HG02642 (cell line): ENCODE measurements at regions not wholly inside any gene's neighbourhood (a gene's known extent, or its start where the extent isn't known, plus 50 kb on each side); places are given as distances from the start of the nearest gene placed in this dataset.
"Not testable (repeated sequence)": the region's sequence is repeated elsewhere in the genome, so short reads cannot be mapped to it uniquely, and the experiment has no call there.

Source experiments
- ATAC-seq: cut with Tn5 transposase; IDR thresholded peaks from one replicate; pipeline ENCODE4 v1.9.1; 2021; ENCODE audit warnings: mild to moderate bottlenecking; ENCODE audit not compliant: unreplicated experiment, poor library complexity

- no peak for ATAC-seq
Observed at GRCh38 chr11:21710809-21711208, 482.1 kb upstream of the ANO5 start.

GRCh38 chr11:21711341-21711740, 481.5 kb upstream of the ANO5 start:
- no peak for ATAC-seq

DNA sequence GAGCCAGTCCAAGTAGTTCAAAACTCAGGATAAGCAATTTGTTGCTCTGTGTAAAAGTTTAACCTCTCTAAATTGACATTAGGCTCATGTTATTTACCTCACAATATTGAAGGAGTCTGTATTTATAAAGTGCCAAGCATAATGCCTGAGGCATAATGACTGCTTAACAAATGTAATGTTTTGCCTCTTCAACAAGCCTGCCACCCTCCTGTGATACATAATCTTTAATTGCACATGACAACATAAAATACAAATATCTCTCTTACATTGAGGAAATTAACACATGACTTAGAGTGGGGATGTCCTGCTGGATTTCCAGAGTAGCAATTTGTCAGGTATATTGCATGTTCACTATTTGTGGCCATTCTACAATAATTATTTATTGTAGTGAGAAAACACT, 469.2 kb upstream of the ANO5 start:
- ATAC-seq: no peak

DNA sequence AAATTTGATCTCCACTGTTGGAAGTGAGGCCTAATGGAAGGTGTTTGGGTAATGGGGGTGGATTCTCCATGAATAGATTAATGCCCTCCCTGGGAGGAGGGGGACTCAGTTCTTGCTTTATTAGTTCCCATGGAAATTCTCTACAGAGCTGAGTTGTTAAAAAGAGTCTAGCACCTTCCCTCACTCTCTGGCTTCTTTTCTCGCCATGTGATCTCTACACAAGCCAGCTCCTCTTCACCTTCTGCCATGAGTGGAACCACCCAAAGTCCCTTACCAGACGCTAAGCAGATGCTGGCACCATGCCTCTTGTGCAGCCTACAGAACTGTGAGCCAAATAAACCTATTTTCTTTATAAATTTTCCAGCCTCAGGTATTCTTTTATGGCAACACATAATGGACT, 465.8 kb upstream of the ANO5 start:
- no peak for ATAC-seq

DNA sequence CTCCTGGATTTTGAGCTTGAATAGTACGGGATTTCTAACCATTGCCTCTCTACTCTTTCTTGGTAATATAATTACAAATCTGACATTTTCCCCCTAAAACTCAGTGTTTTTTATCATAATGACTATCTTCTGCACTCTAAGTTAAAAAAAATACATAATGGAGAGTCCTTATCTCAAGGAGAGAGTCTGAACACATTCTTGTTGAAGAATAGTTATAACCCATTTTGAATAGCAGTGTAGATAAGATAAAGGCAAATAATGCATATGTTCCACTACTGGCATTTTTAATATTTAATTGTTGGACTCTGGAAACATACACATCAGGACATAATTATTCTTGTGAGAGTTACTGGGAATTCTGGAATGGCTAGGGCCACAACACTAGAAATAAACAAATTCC, 456.5 kb upstream of the ANO5 start:
- no peak for ATAC-seq

GRCh38 chr11:21752475-21753243, 440.2 kb upstream of the ANO5 start:
- ATAC-seq: not testable (repeated sequence)

GRCh38 chr11:21753244-21753767, 439.6 kb upstream of the ANO5 start:
- not testable (repeated sequence) for ATAC-seq

GRCh38 chr11:21761000-21761399, 431.9 kb upstream of the ANO5 start:
- no peak for ATAC-seq

- no peak for ATAC-seq
Observed at GRCh38 chr11:21768388-21768787, 424.5 kb upstream of the ANO5 start.

GRCh38 chr11:21769188-21769587, 423.7 kb upstream of the ANO5 start:
- ATAC-seq: no peak

- ATAC-seq: no peak
Observed at GRCh38 chr11:21771097-21771496, 421.8 kb upstream of the ANO5 start.

GRCh38 chr11:21774212-21774611, 418.7 kb upstream of the ANO5 start:
- ATAC-seq: no peak

DNA sequence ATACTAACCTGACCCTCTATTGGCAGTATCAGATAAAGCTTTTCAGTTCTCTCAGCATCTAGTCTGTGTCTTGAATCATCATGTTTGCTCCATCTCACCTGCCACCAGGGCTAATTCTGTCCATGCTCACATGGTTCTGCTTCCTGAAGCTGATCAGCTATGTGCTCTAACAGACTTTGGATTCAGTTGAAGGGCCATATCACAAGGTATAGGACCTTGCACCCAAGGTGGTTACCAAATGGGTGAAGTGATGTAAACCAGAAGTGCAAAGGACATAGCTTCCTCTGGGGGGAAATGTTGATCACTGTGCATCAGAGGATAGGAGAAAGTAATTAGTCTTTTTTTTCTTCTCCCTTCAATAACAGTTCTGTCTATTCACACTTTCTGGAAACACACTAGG, 417.0 kb upstream of the ANO5 start:
- ATAC-seq: no peak

- ATAC-seq: no peak
Observed at GRCh38 chr11:21783954-21784353, 408.9 kb upstream of the ANO5 start.

GRCh38 chr11:21785351-21785750, 407.5 kb upstream of the ANO5 start:
- ATAC-seq: no peak

DNA sequence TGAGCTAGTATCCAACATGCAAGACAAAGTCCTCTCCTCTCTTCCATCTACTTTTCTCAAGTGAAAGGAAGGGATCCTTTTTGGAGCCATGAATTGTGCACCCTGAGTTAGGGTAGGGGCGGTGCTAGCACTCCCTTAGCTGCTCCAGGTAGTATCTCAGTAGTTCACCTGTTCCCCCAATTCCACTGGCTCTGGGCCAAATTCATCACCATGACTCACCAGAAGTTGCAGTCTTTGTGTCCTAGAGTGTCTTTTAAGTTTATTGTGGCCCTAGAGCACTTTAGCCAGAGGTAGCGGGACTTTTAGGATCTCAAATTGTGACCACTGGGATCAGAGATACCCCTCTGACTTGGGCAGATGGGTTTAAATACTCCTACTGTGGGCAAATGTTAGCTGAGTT, 398.6 kb upstream of the ANO5 start:
- ATAC-seq: no peak

- ATAC-seq: no peak
Observed at GRCh38 chr11:21798216-21798615, 394.7 kb upstream of the ANO5 start.

- not testable (repeated sequence) for ATAC-seq
Observed at GRCh38 chr11:21804523-21804922, 388.4 kb upstream of the ANO5 start.

- ATAC-seq: no peak
Observed at GRCh38 chr11:21806508-21806907, 386.4 kb upstream of the ANO5 start.

DNA sequence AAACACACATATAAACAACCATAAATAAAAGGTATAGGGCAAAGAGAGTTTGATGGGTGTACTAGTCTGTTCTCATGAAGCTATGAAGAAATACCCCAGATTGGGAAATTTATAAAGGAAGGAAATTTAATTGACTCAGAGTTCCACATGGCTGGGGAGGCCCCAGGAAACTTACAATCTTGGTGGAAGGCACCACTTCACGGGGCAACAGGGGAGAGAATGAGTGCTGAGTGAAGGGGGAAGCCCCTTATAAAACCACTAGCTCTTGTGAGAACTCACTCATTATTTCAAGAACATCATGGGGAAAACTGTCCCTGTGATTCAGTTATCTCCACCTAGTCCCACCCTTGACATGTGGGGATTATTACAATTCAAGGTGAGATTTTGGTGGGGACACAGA, 385.9 kb upstream of the ANO5 start:
- no peak for ATAC-seq

GRCh38 chr11:21807350-21807749, 385.5 kb upstream of the ANO5 start:
- ATAC-seq: no peak

- no peak for ATAC-seq
Observed at GRCh38 chr11:21810650-21811049, 382.2 kb upstream of the ANO5 start.
